ENCODE measurements at regions not wholly inside any gene's neighbourhood (a gene's known extent, or its start where the extent isn't known, plus 50 kb on each side); places are given as distances from the start of the nearest gene placed in this dataset.

- TF ChIP-seq CTCF (IDR thresholded peaks at IDR 0.05; ENCODE audit: control extremely low read depth, extremely low read depth): no peak
- ATAC-seq (ENCODE audit: insufficient read depth, low FRiP score) (no peak), DNase-seq (peak; percentile 54 to 68 (median 56))
- WGBS, 2 donors: 82 to 88% methylated on average over 9 of the region's 9 CpGs
- peaks cover 0 to 22% (median 7%) of the 10 kb centered on the region in 5 donors for H3K4me1 ChIP-seq (ENCODE audit: control insufficient read depth in 5 of 5, insufficient read depth in 5 of 5, low read length in 5 of 5)
- H3K4me3 ChIP-seq: no peak overlapping the region
- no peaks in the 10 kb centered on the region for H3K36me3 ChIP-seq (ENCODE audit: control insufficient read depth in 4 of 4, insufficient read depth in 4 of 4, low read length in 4 of 4)
- H3K27ac ChIP-seq (ENCODE audit: low read depth in 1 of 2, low read length in 1 of 2): no peak overlapping the region
- peaks cover 0 to 3% (median 0%) of the 10 kb centered on the region in 4 donors for H3K9me3 ChIP-seq (ENCODE audit: control insufficient read depth in 4 of 4, insufficient read depth in 3 of 4, low read length in 3 of 4)
- peaks cover 0 to 4% (median 0%) of the 10 kb centered on the region in 3 donors for H3K27me3 ChIP-seq (ENCODE audit: control insufficient read depth in 3 of 3, insufficient read depth in 3 of 3, low read length in 2 of 3)
- no peak overlapping the region for H3K9ac ChIP-seq (ENCODE audit: insufficient read depth in 1 of 2, low read length in 2 of 2)
Measured at GRCh38 chr9:86809759-86810367, 137.4 kb downstream of the GAS1 start.

GRCh38 chr9:86809151-86809550 lies 138.2 kb downstream of the GAS1 start:
- WGBS, 2 donors: 90 to 93% methylated on average over 6 of the region's 6 CpGs

GRCh38 chr9:86807367-86807976 lies 139.8 kb downstream of the GAS1 start:
- no peak overlapping the region for H3K27ac ChIP-seq (ENCODE audit: low read depth in 1 of 2, low read length in 1 of 2)
- no peak for TF ChIP-seq CTCF (IDR thresholded peaks at IDR 0.05; ENCODE audit: control extremely low read depth, extremely low read depth)
- no peaks in the 10 kb centered on the region for H3K36me3 ChIP-seq (ENCODE audit: control insufficient read depth in 4 of 4, insufficient read depth in 4 of 4, low read length in 4 of 4)
- peaks cover 0 to 5% (median 2%) of the 10 kb centered on the region in 4 donors for H3K9me3 ChIP-seq (ENCODE audit: control insufficient read depth in 4 of 4, insufficient read depth in 3 of 4, low read length in 3 of 4)
- 66 to 67% methylated on average over 16 of the region's 16 CpGs for WGBS, 2 donors
- no peak overlapping the region for H3K4me3 ChIP-seq
- no peak for ATAC-seq (ENCODE audit: insufficient read depth, low FRiP score)
- H3K9ac ChIP-seq (ENCODE audit: insufficient read depth in 1 of 2, low read length in 2 of 2): peak overlapping the region in 1 of 2 donors; percentile 76
- H3K4me1 ChIP-seq (ENCODE audit: control insufficient read depth in 5 of 5, insufficient read depth in 5 of 5, low read length in 5 of 5): peaks cover 0 to 22% (median 7%) of the 10 kb centered on the region in 5 donors
- DNase-seq: peak; percentile 84 to 86 (median 86)
- peaks cover 0 to 12% (median 0%) of the 10 kb centered on the region in 3 donors for H3K27me3 ChIP-seq (ENCODE audit: control insufficient read depth in 3 of 3, insufficient read depth in 3 of 3, low read length in 2 of 3)

More at GRCh38 chr9:86809151-86809550, 138.2 kb downstream of the GAS1 start:
- no peak overlapping the region for H3K4me3 ChIP-seq
- H3K27ac ChIP-seq (ENCODE audit: low read depth in 1 of 2, low read length in 1 of 2): no peak overlapping the region
- TF ChIP-seq CTCF (IDR thresholded peaks at IDR 0.05; ENCODE audit: control extremely low read depth, extremely low read depth): no peak
- H3K4me1 ChIP-seq (ENCODE audit: control insufficient read depth in 5 of 5, insufficient read depth in 5 of 5, low read length in 5 of 5): peaks cover 0 to 22% (median 7%) of the 10 kb centered on the region in 5 donors
- DNase-seq: no peak
- no peak for ATAC-seq (ENCODE audit: insufficient read depth, low FRiP score)
- H3K27me3 ChIP-seq (ENCODE audit: control insufficient read depth in 3 of 3, insufficient read depth in 3 of 3, low read length in 2 of 3): peaks cover 0 to 4% (median 0%) of the 10 kb centered on the region in 3 donors
- peaks cover 0 to 3% (median 0%) of the 10 kb centered on the region in 4 donors for H3K9me3 ChIP-seq (ENCODE audit: control insufficient read depth in 4 of 4, insufficient read depth in 3 of 4, low read length in 3 of 4)
- H3K36me3 ChIP-seq (ENCODE audit: control insufficient read depth in 4 of 4, insufficient read depth in 4 of 4, low read length in 4 of 4): no peaks in the 10 kb centered on the region
- no peak overlapping the region for H3K9ac ChIP-seq (ENCODE audit: insufficient read depth in 1 of 2, low read length in 2 of 2)

Data from lung (tissue), 11 donors.